ENCODE measurements at regions not wholly inside any gene's neighbourhood (a gene's known extent, or its start where the extent isn't known, plus 50 kb on each side); places are given as distances from the start of the nearest gene placed in this dataset.
"Not testable (repeated sequence)": the region's sequence is repeated elsewhere in the genome, so short reads cannot be mapped to it uniquely, and the experiment has no call there.

- not testable (repeated sequence) for H3K36me3 Mint-ChIP-seq (ENCODE audit: insufficient read depth); ATAC-seq; H3K4me3 Mint-ChIP-seq; DNase-seq; H3K27me3 Mint-ChIP-seq (ENCODE audit: low read depth); H3K4me1 Mint-ChIP-seq (ENCODE audit: low read depth)
- peaks cover 32% of the 10 kb centered on the region for H3K9me3 Mint-ChIP-seq
Measured at GRCh38 chr19:22498831-22499430, 76.8 kb upstream of the ZNF98 start.

GRCh38 chr19:22491746-22492145, 69.6 kb upstream of the ZNF98 start:
- DNase-seq (no peak), ATAC-seq (no peak)
- Mint-ChIP-seq H3K9me3 (peaks cover 46% of the 10 kb centered on the region), H3K27me3 (ENCODE audit: low read depth) (no peaks in the 10 kb centered on the region), H3K4me3 (no peak overlapping the region), H3K4me1 (ENCODE audit: low read depth) (no peaks in the 10 kb centered on the region), H3K36me3 (ENCODE audit: insufficient read depth) (no peaks in the 10 kb centered on the region)

- ATAC-seq; H3K36me3 Mint-ChIP-seq (ENCODE audit: insufficient read depth); H3K4me1 Mint-ChIP-seq (ENCODE audit: low read depth); H3K4me3 Mint-ChIP-seq; DNase-seq; H3K27me3 Mint-ChIP-seq (ENCODE audit: low read depth): not testable (repeated sequence)
- peaks cover 58% of the 10 kb centered on the region for H3K9me3 Mint-ChIP-seq
Measured at GRCh38 chr19:22483514-22483913, 61.4 kb upstream of the ZNF98 start.

- Mint-ChIP-seq H3K27me3 (ENCODE audit: low read depth) (no peaks in the 10 kb centered on the region), H3K9me3 (peaks cover 51% of the 10 kb centered on the region), H3K36me3 (ENCODE audit: insufficient read depth) (peaks cover 2% of the 10 kb centered on the region), H3K4me3 (no peak overlapping the region), H3K4me1 (ENCODE audit: low read depth) (no peaks in the 10 kb centered on the region)
- DNase-seq, result no peak
- ATAC-seq, result no peak
Measured at GRCh38 chr19:22472180-22472637, 50.1 kb upstream of the ZNF98 start.
